DMS 273 (cell line): ENCODE measurements at regions not wholly inside any gene's neighbourhood (a gene's known extent, or its start where the extent isn't known, plus 50 kb on each side); places are given as distances from the start of the nearest gene placed in this dataset.
"Not testable (repeated sequence)": the region's sequence is repeated elsewhere in the genome, so short reads cannot be mapped to it uniquely, and the experiment has no call there.

Source experiments
- DNase-seq: peaks from one replicate; lab custom pipeline; 2025; ENCODE audit not compliant: unreplicated experiment; lab: John Stamatoyannopoulos, UW

GRCh38 chr7:9200626-9201025 lies 767.2 kb downstream of the NXPH1 start:
- peak; percentile 87 for DNase-seq

- peak; percentile 44 for DNase-seq
These were observed 768.5 kb downstream of the NXPH1 start for GRCh38 chr7:9201928-9202327.

- DNase-seq, result no peak
These were observed 771.2 kb downstream of the NXPH1 start for GRCh38 chr7:9204571-9204970.

GRCh38 chr7:9210114-9210513 lies 776.7 kb downstream of the NXPH1 start:
- no peak for DNase-seq

GRCh38 chr7:9217204-9217603 lies 783.8 kb downstream of the NXPH1 start:
- DNase-seq, result no peak

- no peak for DNase-seq
These were observed 793.1 kb downstream of the NXPH1 start for GRCh38 chr7:9226500-9226899.

GRCh38 chr7:9231630-9232121 lies 798.3 kb downstream of the NXPH1 start:
- peak; percentile 61 for DNase-seq

- no peak for DNase-seq
These were observed 806.6 kb downstream of the NXPH1 start for GRCh38 chr7:9240001-9240400.

GRCh38 chr7:9241826-9242225 lies 808.4 kb downstream of the NXPH1 start:
- no peak for DNase-seq

GRCh38 chr7:9242636-9243035 lies 809.2 kb downstream of the NXPH1 start:
- DNase-seq, result no peak

GRCh38 chr7:9250876-9251275 lies 817.5 kb downstream of the NXPH1 start:
- DNase-seq, result no peak

- DNase-seq, result peak; percentile 17
These were observed 831.0 kb downstream of the NXPH1 start for GRCh38 chr7:9264395-9264794.

- DNase-seq, result no peak
These were observed 846.7 kb downstream of the NXPH1 start for GRCh38 chr7:9280088-9280487.

GRCh38 chr7:9283246-9283645 lies 849.8 kb downstream of the NXPH1 start:
- DNase-seq, result no peak

GRCh38 chr7:9302436-9302835 lies 869.0 kb downstream of the NXPH1 start:
- no peak for DNase-seq

- DNase-seq, result no peak
These were observed 873.7 kb downstream of the NXPH1 start for GRCh38 chr7:9307131-9307530.

- DNase-seq, result no peak
These were observed 891.1 kb downstream of the NXPH1 start for GRCh38 chr7:9324513-9324912.

GRCh38 chr7:9328296-9328695 lies 894.9 kb downstream of the NXPH1 start:
- DNase-seq, result no peak

- DNase-seq, result no peak
These were observed 916.2 kb downstream of the NXPH1 start for GRCh38 chr7:9349625-9350024.

- DNase-seq, result no peak
These were observed 957.8 kb downstream of the NXPH1 start for GRCh38 chr7:9391221-9391620.

GRCh38 chr7:9391984-9392383 lies 958.6 kb downstream of the NXPH1 start:
- DNase-seq, result no peak

GRCh38 chr7:9404386-9404785 lies 971.0 kb downstream of the NXPH1 start:
- DNase-seq, result not testable (repeated sequence)

GRCh38 chr7:9407816-9408215 lies 974.4 kb downstream of the NXPH1 start:
- DNase-seq, result no peak

GRCh38 chr7:9453521-9453920 lies 1020.1 kb downstream of the NXPH1 start:
- DNase-seq, result no peak
